K562 (cell line): ENCODE measurements at regions not wholly inside any gene's neighbourhood (a gene's known extent, or its start where the extent isn't known, plus 50 kb on each side); places are given as distances from the start of the nearest gene placed in this dataset.
A peak's percentile ranks its signal among the peaks of the same experiment; 100 is the strongest.

Experiments
- ATAC-seq: fragments of 200-7000 bp; cut with Tn5 transposase; 3 replicates; pipeline ENCODE4 v1.9.1; 2020; ENCODE audit warnings: moderate library complexity
- BruUV-seq: library from RNA; stranded (reverse); fragments of 400-500 nt; replicated peaks from 2 replicates; lab custom pipeline; 2021; lab: Mats Ljungman, UMichigan
- CTCF ChIA-PET: fragments of 300-600 bp; formaldehyde crosslinking; extraction: SDS; loops from one replicate; lab custom pipeline; 2021; ENCODE audit warnings: low intra/inter-chr PET ratio; lab: Yijun Ruan, JAX
- POLR2A ChIA-PET: fragments of 300-600, 350-650 bp; sonication (Branson Sonifier 250); formaldehyde crosslinking; extraction: SDS; loops from one replicate; lab custom pipeline; 2021; ENCODE audit warnings: antibody characterized with exemption, inconsistent platforms; lab: Yijun Ruan, JAX
- DNase-seq, 4 experiments: peaks; one replicate each; pipeline versions ENCODE4 v3.0.0 to v3.0.0-alpha.2; 2011 to 2018; ENCODE audit warnings: low spot score in 3 of 4, mixed read lengths in 3 of 4; ENCODE audit errors: extremely low read depth in 1 of 4
- FAIRE-seq: peaks from 2 replicates; lab custom pipeline; 2011; peaks lifted over from hg19 to GRCh38; lab: Jason Lieb, UNC
- H2AFZ ChIP-seq: 2 replicates; pipeline ENCODE4 v1.6.0; 2011; ENCODE audit warnings: low read depth, low read length, control low read depth, inconsistent platforms
- H3K27ac ChIP-seq: fragments of 200-600 bp; 3 replicates; pipeline ENCODE4 v1.8.0; 2011; ENCODE audit warnings: low read depth, mild to moderate bottlenecking, control low read depth, inconsistent platforms, low read length, moderate library complexity, mixed read lengths; ENCODE audit errors: extremely low read depth
- H3K27me3 ChIP-seq, 2 experiments: fragments of 300-600 bp in 1 of 2; 2 replicates in 1 of 2; 3 replicates in 1 of 2; pipeline versions ENCODE4 v1.6.0 to v1.8.0; 2011; ENCODE audit warnings: inconsistent platforms in 2 of 2, low read length in 2 of 2, mild to moderate bottlenecking in 1 of 2, mixed read lengths in 1 of 2, moderate library complexity in 1 of 2; ENCODE audit not compliant: control insufficient read depth in 2 of 2, insufficient read depth in 2 of 2
- H3K36me3 ChIP-seq: fragments of 300-600 bp; 3 replicates; pipeline ENCODE4 v1.8.0; 2011; ENCODE audit warnings: mild to moderate bottlenecking, low read length, inconsistent platforms; ENCODE audit not compliant: control insufficient read depth, insufficient read depth
- H3K4me1 ChIP-seq, 2 experiments: fragments of 200-600 bp in 1 of 2; replicated peaks in 1 of 2; 2 replicates in 1 of 2; 3 replicates in 1 of 2; pipeline versions ENCODE4 v1.5.1 to v1.8.0; 2011; ENCODE audit warnings: inconsistent platforms in 2 of 2, low read length in 2 of 2, mild to moderate bottlenecking in 1 of 2, mixed read lengths in 1 of 2, moderate library complexity in 1 of 2; ENCODE audit not compliant: control insufficient read depth in 2 of 2, insufficient read depth in 2 of 2
- H3K4me2 ChIP-seq: 2 replicates; pipeline ENCODE4 v1.6.1; 2011; ENCODE audit warnings: low read length, control low read depth, inconsistent platforms, mixed read lengths; ENCODE audit not compliant: insufficient read depth
- H3K4me3 ChIP-seq: fragments of 200-600 bp; sonication (generic), shearing (Covaris generic); 2 replicates; pipeline ENCODE4 v1.5.1; 2016; ENCODE audit warnings: control low read depth, inconsistent platforms
- H3K79me2 ChIP-seq: fragments of 200-600 bp; 3 replicates; pipeline ENCODE4 v1.8.0; 2011; ENCODE audit warnings: low read length, inconsistent platforms; ENCODE audit not compliant: control insufficient read depth, insufficient read depth
- H3K9ac ChIP-seq, 2 experiments: 2 replicates each; pipeline versions ENCODE4 v1.6.0 to v1.6.1; 2011; ENCODE audit warnings: low read depth in 2 of 2, low read length in 2 of 2, control low read depth in 1 of 2, inconsistent platforms in 1 of 2, mild to moderate bottlenecking in 1 of 2, mixed read lengths in 1 of 2; ENCODE audit not compliant: insufficient read depth in 1 of 2
- H3K9me1 ChIP-seq: one replicate; pipeline ENCODE4 v1.6.0; 2011; ENCODE audit warnings: inconsistent platforms, mild to moderate bottlenecking, low read length, moderate library complexity; ENCODE audit not compliant: control insufficient read depth, insufficient read depth
- H3K9me3 ChIP-seq: replicated peaks from 2 replicates; pipeline ENCODE4 v1.5.1; 2011; ENCODE audit warnings: low read depth, low read length, inconsistent platforms; ENCODE audit not compliant: control insufficient read depth, insufficient read depth
- H4K20me1 ChIP-seq: replicated peaks from 2 replicates; pipeline ENCODE4 v1.6.1; 2011; ENCODE audit warnings: low read length, inconsistent platforms, mixed read lengths; ENCODE audit not compliant: control insufficient read depth, insufficient read depth
- CCNT2 ChIP-seq: IDR thresholded peaks from 2 replicates; pipeline ENCODE4 v1.6.1; 2011; ENCODE audit warnings: borderline replicate concordance, low read depth, mild to moderate bottlenecking, moderate library complexity, mixed read lengths, low read length; ENCODE audit not compliant: insufficient read length; ENCODE audit errors: extremely low read depth
- CHCHD3 ChIP-seq: fragments of 250-450 bp; sonication (Bioruptor Pico); IDR thresholded peaks from 2 replicates; pipeline ENCODE4 v2.1.2; 2022; ENCODE audit warnings: mild to moderate bottlenecking
- HDAC1 ChIP-seq, 2 experiments: fragments of 450-650 bp; IDR thresholded peaks; 2 replicates each; pipeline ENCODE4 v1.6.1; 2016 to 2017; ENCODE audit warnings: inconsistent platforms in 1 of 2, mild to moderate bottlenecking in 1 of 2, moderate library complexity in 1 of 2
- HDAC2 ChIP-seq: fragments of 450-650 bp; IDR thresholded peaks from 2 replicates; pipeline ENCODE4 v1.6.1; 2016; ENCODE audit warnings: mild to moderate bottlenecking
- HES1 ChIP-seq: fragments of 450-650 bp; IDR thresholded peaks from 2 replicates; pipeline ENCODE4 v1.6.1; 2016; ENCODE audit warnings: low read depth, mild to moderate bottlenecking, moderate library complexity
- HLTF ChIP-seq: fragments of 450-650 bp; IDR thresholded peaks from 2 replicates; pipeline ENCODE4 v1.6.1; 2016
- JUN ChIP-seq, 2 experiments: sonication (generic) in 1 of 2; formaldehyde crosslinking in 1 of 2; IDR thresholded peaks; 2 replicates each; pipeline versions ENCODE4 v1.6.1 to v1.8.0; 2012 to 2022; ENCODE audit warnings: borderline replicate concordance in 2 of 2, mild to moderate bottlenecking in 2 of 2, improper control_type of control experiment in 1 of 2, low read depth in 1 of 2, low read length in 1 of 2, missing genetic modification reagents in 1 of 2
- KAT2B ChIP-seq: IDR thresholded peaks from one replicate; pipeline ENCODE4 v1.6.1; 2012; ENCODE audit warnings: low read depth, mild to moderate bottlenecking, control low read depth, inconsistent platforms, low read length, moderate library complexity
- KLF13 ChIP-seq: fragments of 450-650 bp; IDR thresholded peaks from 2 replicates; pipeline ENCODE4 v1.6.1; 2016; ENCODE audit warnings: missing genetic modification characterization, low read depth, mild to moderate bottlenecking, missing compliant biosample characterization, moderate library complexity, borderline replicate concordance
- NCOA1 ChIP-seq: fragments of 450-650 bp; IDR thresholded peaks from 2 replicates; pipeline ENCODE4 v1.6.1; 2016; ENCODE audit warnings: low read depth
- PHF8 ChIP-seq: fragments of 200-600 bp; sonication (generic); IDR thresholded peaks from 2 replicates; pipeline ENCODE4 v1.6.1; 2012; ENCODE audit warnings: mixed run types, mild to moderate bottlenecking, inconsistent platforms, low read length, moderate library complexity, borderline replicate concordance
- PREB ChIP-seq: sonication (generic); formaldehyde crosslinking; IDR thresholded peaks from 2 replicates; pipeline ENCODE4 v1.8.1; 2023; ENCODE audit warnings: mild to moderate bottlenecking, missing genetic modification reagents
- PRPF4 ChIP-seq: fragments of 200-400 bp; formaldehyde crosslinking; IDR thresholded peaks from one replicate; pipeline ENCODE4 v1.6.1; 2017; ENCODE audit warnings: low read length, low read depth, mild to moderate bottlenecking; ENCODE audit not compliant: insufficient read depth, poor library complexity, severe bottlenecking
- RAD21 ChIP-seq, 2 experiments: fragments of 250-450 bp in 1 of 2; fragments of 450-650 bp in 1 of 2; sonication (Bioruptor Pico) in 1 of 2; formaldehyde crosslinking in 1 of 2; IDR thresholded peaks in 1 of 2; conservative IDR thresholded peaks in 1 of 2; 2 replicates each; pipeline versions ENCODE4 v1.4.0 to v1.8.0; 2020 to 2022; ENCODE audit warnings: mild to moderate bottlenecking in 2 of 2, moderate library complexity in 1 of 2
- SMC3 ChIP-seq: conservative IDR thresholded peaks from 2 replicates; pipeline ENCODE4 v1.6.1; 2011; ENCODE audit warnings: low read depth, low read length, improper control_type of control experiment; ENCODE audit not compliant: insufficient read depth
- SREBF1 ChIP-seq: fragments of 150-350 bp; IDR thresholded peaks from 2 replicates; pipeline ENCODE4 v1.6.1; 2014; ENCODE audit warnings: antibody characterized with exemption, low read depth, low read length, borderline replicate concordance
- SUPT5H ChIP-seq: fragments of 450-650 bp; IDR thresholded peaks from 2 replicates; pipeline ENCODE4 v1.6.1; 2016
- ZNF445 ChIP-seq: fragments of 250-450 bp; sonication (Bioruptor Pico); IDR thresholded peaks from 2 replicates; pipeline ENCODE4 v1.4.0; 2020; ENCODE audit warnings: low read depth, mild to moderate bottlenecking, moderate library complexity
- ZNF695 ChIP-seq: fragments of 450-650 bp; formaldehyde crosslinking; IDR thresholded peaks from 2 replicates; pipeline ENCODE4 v1.4.0; 2020; ENCODE audit warnings: mild to moderate bottlenecking, moderate library complexity
- WGBS: fragments of 100-300 bp; shearing (Covaris generic); methylation state at CpG from one replicate; pipeline ENCODE4 v1.1.6; 2016; ENCODE audit warnings: low coverage, mixed read lengths; ENCODE audit not compliant: insufficient coverage; ENCODE audit errors: missing lambda C conversion rate; 5-methylcytosine and 5-hydroxymethylcytosine counted together
- in situ Hi-C: fragments of 300-500 bp; cut with MboI; formaldehyde crosslinking; loops from 4 replicates; pipeline ENCODE4 v1.15.0; 2018; ENCODE audit warnings: inconsistent platforms, mixed read lengths
- intact Hi-C: fragments of 100-400 bp; cut with micrococcal nuclease; formaldehyde crosslinking; loops from 2 replicates; pipeline ENCODE4 v1.14.2; 2022
- TF ChIP-seq, protein P1 (sequence below), 3 experiments: IDR thresholded peaks in 2 of 3; conservative IDR thresholded peaks in 1 of 3; 2 replicates each; pipeline ENCODE4 v1.5.1; 2011 to 2012; ENCODE audit warnings: low read length in 3 of 3, mild to moderate bottlenecking in 3 of 3, control low read depth in 2 of 3, improper control_type of control experiment in 1 of 3, inconsistent platforms in 1 of 3, low read depth in 1 of 3, mixed read lengths in 1 of 3, moderate library complexity in 1 of 3; ENCODE audit not compliant: insufficient read depth in 2 of 3

DNA sequence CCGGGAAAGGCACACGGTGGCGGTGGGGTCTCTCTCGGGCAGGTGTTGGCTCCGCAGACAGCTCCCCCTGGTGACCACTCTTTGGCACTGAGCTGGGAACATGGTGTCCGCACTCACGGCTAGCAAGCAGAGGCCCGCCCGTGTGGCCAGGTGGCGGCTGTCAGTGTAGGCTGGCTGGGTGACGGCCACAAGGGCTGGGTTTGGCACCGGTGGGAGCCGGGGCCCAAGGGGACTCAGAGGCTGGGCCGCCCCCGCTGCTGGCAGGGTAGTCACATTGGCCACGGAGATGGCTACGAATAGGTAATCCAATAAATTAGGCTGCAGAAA lies 1071.7 kb downstream of the RPIA start:
- peak; percentile 30 to 64 (median 44) for DNase-seq
- BruUV-seq: no TSS peak
- 2% methylated on average over 17 of the region's 17 CpGs for WGBS
- no peak for TF ChIP-seq HES1
- TF ChIP-seq CCNT2: no peak
- TF ChIP-seq HDAC1 (IDR thresholded peaks at IDR 0.05): no peak
- TF ChIP-seq KAT2B: no peak
- TF ChIP-seq SMC3: peak; percentile 48; the same call in 1 of the 2 replicates
- TF ChIP-seq NCOA1: no peak
- TF ChIP-seq, protein P1, sequence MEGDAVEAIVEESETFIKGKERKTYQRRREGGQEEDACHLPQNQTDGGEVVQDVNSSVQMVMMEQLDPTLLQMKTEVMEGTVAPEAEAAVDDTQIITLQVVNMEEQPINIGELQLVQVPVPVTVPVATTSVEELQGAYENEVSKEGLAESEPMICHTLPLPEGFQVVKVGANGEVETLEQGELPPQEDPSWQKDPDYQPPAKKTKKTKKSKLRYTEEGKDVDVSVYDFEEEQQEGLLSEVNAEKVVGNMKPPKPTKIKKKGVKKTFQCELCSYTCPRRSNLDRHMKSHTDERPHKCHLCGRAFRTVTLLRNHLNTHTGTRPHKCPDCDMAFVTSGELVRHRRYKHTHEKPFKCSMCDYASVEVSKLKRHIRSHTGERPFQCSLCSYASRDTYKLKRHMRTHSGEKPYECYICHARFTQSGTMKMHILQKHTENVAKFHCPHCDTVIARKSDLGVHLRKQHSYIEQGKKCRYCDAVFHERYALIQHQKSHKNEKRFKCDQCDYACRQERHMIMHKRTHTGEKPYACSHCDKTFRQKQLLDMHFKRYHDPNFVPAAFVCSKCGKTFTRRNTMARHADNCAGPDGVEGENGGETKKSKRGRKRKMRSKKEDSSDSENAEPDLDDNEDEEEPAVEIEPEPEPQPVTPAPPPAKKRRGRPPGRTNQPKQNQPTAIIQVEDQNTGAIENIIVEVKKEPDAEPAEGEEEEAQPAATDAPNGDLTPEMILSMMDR (IDR thresholded peaks at IDR 0.05 in 2 of 3, conservative IDR thresholded peaks at IDR 0.05 in 1 of 3; ENCODE audit: insufficient read depth in 2 of 3, low read depth in 1 of 3, low read length in 3 of 3): peak; percentile 59 to 78 (median 61)
- no peak for TF ChIP-seq PHF8
- TF ChIP-seq CHCHD3 (CRISPR knock-in tag): no peak
- TF ChIP-seq ZNF695 (CRISPR knock-in tag): no peak
- TF ChIP-seq SUPT5H: no peak
- no peak for TF ChIP-seq HDAC2
- peak in 1 of 2 experiments; percentile 26; a peak in 1 of 4 replicates for TF ChIP-seq RAD21 (CRISPR knock-in tag; conservative IDR thresholded peaks at IDR 0.05 in 1 of 2, IDR thresholded peaks at IDR 0.05 in 1 of 2)
- TF ChIP-seq KLF13 (tag): no peak
- no peak for TF ChIP-seq HLTF
- TF ChIP-seq ZNF445 (CRISPR knock-in tag): no peak
- no peak for TF ChIP-seq SREBF1
- TF ChIP-seq JUN (IDR thresholded peaks at IDR 0.05; ENCODE audit: borderline replicate concordance, low read depth, low read length): no peak
- no peak for TF ChIP-seq JUN (CRISPR knock-in tag; IDR thresholded peaks at IDR 0.05; ENCODE audit: borderline replicate concordance)
- TF ChIP-seq PREB: no peak
- no peak for TF ChIP-seq PRPF4

More for the DNA sequence above, 1071.7 kb downstream of the RPIA start:
- ChIA-PET CTCF (no interaction called here), POLR2A (no interaction called here)
- peaks cover 6 to 16% of the 10 kb centered on the region in 2 experiments; a peak in 3 of 5 replicates for H3K27me3 ChIP-seq
- in situ Hi-C loops: loop anchor here (5.0 kb wide), 1 partner anchor 86 kb away; no protein-coding TSS in a partner anchor
- no peaks in the 10 kb centered on the region for H3K36me3 ChIP-seq
- H3K4me3 ChIP-seq: no peak overlapping the region
- ATAC-seq (peak; percentile 77), FAIRE-seq (no peak)
- no peak overlapping the region; a peak in 1 of 4 replicates for H3K9ac ChIP-seq
- H4K20me1 ChIP-seq: no peaks in the 10 kb centered on the region
- no peaks in the 10 kb centered on the region for H3K79me2 ChIP-seq
- no peak overlapping the region for H3K27ac ChIP-seq
- H2AFZ ChIP-seq: peak overlapping the region; percentile 45; the same call in 1 of the 2 replicates
- intact Hi-C loops: no loop called here
- peaks cover 0 to 9% of the 10 kb centered on the region in 2 experiments; a peak in 2 of 5 replicates for H3K4me1 ChIP-seq
- no peak overlapping the region; the same call in 1 of the 2 replicates for H3K4me2 ChIP-seq
- H3K9me1 ChIP-seq: no peaks in the 10 kb centered on the region
- no peaks in the 10 kb centered on the region for H3K9me3 ChIP-seq
